ENCODE measurements at regions not wholly inside any gene's neighbourhood (a gene's known extent, or its start where the extent isn't known, plus 50 kb on each side); places are given as distances from the start of the nearest gene placed in this dataset.
"Not testable (repeated sequence)": the region's sequence is repeated elsewhere in the genome, so short reads cannot be mapped to it uniquely, and the experiment has no call there.

- Histone ChIP-seq H3K4me3 (no peak overlapping the region), H3K27ac (no peak overlapping the region), H3K27me3 (no peaks in the 10 kb centered on the region), H3K9me3 (no peaks in the 10 kb centered on the region), H3K4me1 (no peaks in the 10 kb centered on the region), H3K36me3 (no peaks in the 10 kb centered on the region)
- DNase-seq (no peak), ATAC-seq (ENCODE audit: low FRiP score in 2 of 2) (no peak)
- WGBS, 2 donors, result 87 to 88% methylated on average over 2 of the region's 2 CpGs
- TF ChIP-seq CTCF (IDR thresholded peaks at IDR 0.05), result no peak
- TF ChIP-seq POLR2A (IDR thresholded peaks at IDR 0.05), result no peak
- no peak for TF ChIP-seq EP300 (IDR thresholded peaks at IDR 0.05)
- TF ChIP-seq POLR2AphosphoS5 (IDR thresholded peaks at IDR 0.05), result no peak
These were observed 107.7 kb upstream of the HUWE1 start for GRCh38 chrX:53794181-53794580.

DNA sequence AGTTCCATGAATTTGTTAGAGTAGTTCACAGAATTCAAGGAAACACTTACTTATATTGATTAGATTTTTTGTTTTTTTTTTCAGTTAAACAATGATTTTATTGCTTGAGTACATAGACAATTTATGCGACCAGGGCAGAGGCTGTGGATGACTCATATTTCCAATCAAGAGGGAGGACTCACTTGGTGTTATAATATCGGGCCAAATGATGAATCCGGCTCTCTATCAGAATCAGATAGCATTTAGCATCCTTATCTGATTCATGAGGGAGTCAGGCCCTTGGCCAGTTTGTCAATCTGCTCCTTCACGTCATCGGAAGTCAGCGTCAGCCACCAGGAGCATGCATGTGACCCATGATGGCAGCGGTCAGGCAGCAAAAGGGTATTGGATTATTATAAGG, 82.3 kb upstream of the HUWE1 start:
- 77 to 88% methylated on average over 6 to 7 of the region's 7 CpGs for WGBS, 2 donors

GRCh38 chrX:53768451-53768850, 81.9 kb upstream of the HUWE1 start:
- H3K9me3 ChIP-seq, result no peaks in the 10 kb centered on the region
- TF ChIP-seq POLR2AphosphoS5 (IDR thresholded peaks at IDR 0.05), result no peak
- no peak for TF ChIP-seq POLR2A (IDR thresholded peaks at IDR 0.05)
- 90 to 93% methylated on average over 3 to 5 of the region's 5 CpGs for WGBS, 2 donors
- ATAC-seq (ENCODE audit: low FRiP score in 2 of 2) (no peak), DNase-seq (no peak)
- H3K36me3 ChIP-seq, result no peaks in the 10 kb centered on the region
- H3K27me3 ChIP-seq, result no peaks in the 10 kb centered on the region
- H3K27ac ChIP-seq, result no peak overlapping the region
- no peak overlapping the region for H3K4me3 ChIP-seq
- H3K4me1 ChIP-seq, result no peaks in the 10 kb centered on the region

More for the DNA sequence above, 82.3 kb upstream of the HUWE1 start:
- DNase-seq, result no peak
- no peak for ATAC-seq (ENCODE audit: low FRiP score in 2 of 2)
- H3K9me3 ChIP-seq, result no peaks in the 10 kb centered on the region
- H3K27me3 ChIP-seq, result no peaks in the 10 kb centered on the region
- H3K27ac ChIP-seq, result no peak overlapping the region
- TF ChIP-seq POLR2A (IDR thresholded peaks at IDR 0.05) (no peak), CTCF (IDR thresholded peaks at IDR 0.05) (no peak), POLR2AphosphoS5 (IDR thresholded peaks at IDR 0.05) (no peak), EP300 (IDR thresholded peaks at IDR 0.05) (no peak)
- no peak overlapping the region for H3K4me3 ChIP-seq
- no peaks in the 10 kb centered on the region for H3K36me3 ChIP-seq
- no peaks in the 10 kb centered on the region for H3K4me1 ChIP-seq

GRCh38 chrX:53767544-53767943, 81.0 kb upstream of the HUWE1 start:
- TF ChIP-seq POLR2AphosphoS5 (IDR thresholded peaks at IDR 0.05) (no peak), EP300 (IDR thresholded peaks at IDR 0.05) (no peak), CTCF (IDR thresholded peaks at IDR 0.05) (no peak), POLR2A (IDR thresholded peaks at IDR 0.05) (no peak)
- H3K4me1 ChIP-seq, result no peaks in the 10 kb centered on the region
- H3K4me3 ChIP-seq, result no peak overlapping the region
- DNase-seq (no peak), ATAC-seq (ENCODE audit: low FRiP score in 2 of 2) (no peak)
- WGBS, 2 donors, result 0 to 50% methylated on average over 1 of the region's 1 CpG
- no peaks in the 10 kb centered on the region for H3K9me3 ChIP-seq
- no peak overlapping the region for H3K27ac ChIP-seq
- no peaks in the 10 kb centered on the region for H3K27me3 ChIP-seq
- no peaks in the 10 kb centered on the region for H3K36me3 ChIP-seq

- not testable (repeated sequence) for DNase-seq; H3K36me3 ChIP-seq; H3K4me3 ChIP-seq; H3K27ac ChIP-seq; H3K27me3 ChIP-seq; H3K4me1 ChIP-seq; ATAC-seq (ENCODE audit: low FRiP score in 2 of 2); H3K9me3 ChIP-seq
- 25 to 40% methylated on average over 1 of the region's 1 CpG for WGBS, 2 donors
These were observed 70.7 kb upstream of the HUWE1 start for GRCh38 chrX:53757181-53757580.

DNA sequence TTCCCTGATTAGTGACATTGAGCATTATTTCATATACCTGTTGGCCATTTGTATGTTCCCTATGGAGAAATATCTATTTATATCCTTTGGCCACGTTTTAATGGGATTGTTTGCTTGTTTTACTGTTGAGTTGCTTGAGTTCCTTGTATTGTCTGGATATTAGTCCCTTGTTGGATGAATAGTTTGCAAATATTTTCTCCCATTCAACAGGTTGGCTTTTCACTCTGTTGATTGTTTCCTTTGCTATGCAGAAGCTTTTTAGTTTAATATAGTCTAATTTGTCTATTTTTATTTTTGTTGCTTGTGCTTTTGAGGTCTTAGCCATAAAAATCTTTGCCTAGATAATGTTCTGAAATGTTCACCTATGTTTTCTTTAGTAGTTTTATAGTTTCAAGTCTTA, 60.2 kb upstream of the HUWE1 start:
- TF ChIP-seq POLR2AphosphoS5 (IDR thresholded peaks at IDR 0.05) (no peak), CTCF (IDR thresholded peaks at IDR 0.05) (no peak), EP300 (IDR thresholded peaks at IDR 0.05) (no peak), POLR2A (IDR thresholded peaks at IDR 0.05) (no peak)
- ATAC-seq (ENCODE audit: low FRiP score in 2 of 2), result no peak
- no peak overlapping the region for H3K4me3 ChIP-seq
- no peak for DNase-seq
- H3K9me3 ChIP-seq, result no peaks in the 10 kb centered on the region
- H3K36me3 ChIP-seq, result no peaks in the 10 kb centered on the region
- H3K27ac ChIP-seq, result no peak overlapping the region
- H3K27me3 ChIP-seq, result no peaks in the 10 kb centered on the region
- WGBS, 2 donors, result 17 to 43% methylated on average over 1 of the region's 1 CpG
- no peaks in the 10 kb centered on the region for H3K4me1 ChIP-seq

Data from upper lobe of left lung (tissue), 6 donors.